ENCODE measurements at regions not wholly inside any gene's neighbourhood (a gene's known extent, or its start where the extent isn't known, plus 50 kb on each side); places are given as distances from the start of the nearest gene placed in this dataset.

DNA sequence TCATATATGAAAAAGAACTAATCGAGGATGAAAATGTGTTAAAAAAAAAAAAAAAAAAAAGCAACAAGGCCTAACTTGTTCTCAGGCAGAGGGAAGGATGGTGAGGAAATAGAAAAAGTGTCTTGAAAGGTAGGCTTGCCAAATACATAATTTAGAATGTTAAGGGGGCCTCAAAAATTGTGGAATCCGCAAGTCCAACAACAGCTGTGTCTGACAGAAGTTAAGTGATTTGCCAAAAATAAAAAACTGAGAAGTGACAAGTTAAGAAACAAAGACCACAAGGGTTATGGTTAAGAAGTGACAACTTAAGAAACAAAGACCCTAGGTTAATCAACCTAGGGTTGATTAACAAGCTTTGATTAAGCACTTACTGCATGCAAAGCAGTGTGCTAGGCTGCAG is 110.6 kb downstream of the P2RY1 start:
- intact Hi-C loops (cut with micrococcal nuclease) = no loop called here

DNA sequence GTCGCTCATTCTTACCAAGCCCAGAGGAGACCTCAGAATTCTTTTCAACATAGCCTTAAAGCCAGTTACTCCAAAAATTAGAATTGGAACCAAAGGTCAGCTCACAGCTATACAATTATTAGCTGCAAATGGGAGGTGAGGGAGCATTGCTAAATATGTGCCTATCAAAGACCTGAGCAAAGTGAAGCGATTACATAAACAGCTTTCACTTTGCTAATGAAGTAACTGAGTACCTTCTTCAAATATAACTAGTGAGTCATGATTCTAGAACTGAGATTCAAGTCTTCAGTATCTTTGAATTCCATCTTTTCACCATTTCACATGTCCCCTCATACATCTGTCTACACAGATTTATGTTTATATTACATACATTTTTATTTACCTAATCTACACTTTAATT is 122.6 kb downstream of the P2RY1 start:
- intact Hi-C loops (cut with micrococcal nuclease) = no loop called here

DNA sequence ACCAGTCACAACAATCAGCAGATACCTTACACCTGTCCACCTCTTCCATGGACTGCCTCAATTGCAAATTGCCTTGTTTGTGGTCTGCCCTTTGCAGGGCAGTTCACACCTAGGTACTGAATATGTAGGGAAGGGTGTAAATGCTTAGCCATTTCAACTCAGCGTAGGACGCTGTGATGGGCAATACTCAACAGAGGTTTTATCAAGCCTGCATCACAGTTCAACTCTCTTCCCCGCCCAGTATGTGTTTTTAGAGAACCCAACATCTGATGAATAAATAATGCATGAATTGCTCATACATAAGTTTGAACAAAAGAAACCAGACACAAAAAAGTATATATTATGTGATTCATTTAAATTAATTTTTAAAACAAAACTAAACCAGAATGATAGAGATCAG is 124.4 kb downstream of the P2RY1 start:
- intact Hi-C loops (cut with micrococcal nuclease) = no loop called here

DNA sequence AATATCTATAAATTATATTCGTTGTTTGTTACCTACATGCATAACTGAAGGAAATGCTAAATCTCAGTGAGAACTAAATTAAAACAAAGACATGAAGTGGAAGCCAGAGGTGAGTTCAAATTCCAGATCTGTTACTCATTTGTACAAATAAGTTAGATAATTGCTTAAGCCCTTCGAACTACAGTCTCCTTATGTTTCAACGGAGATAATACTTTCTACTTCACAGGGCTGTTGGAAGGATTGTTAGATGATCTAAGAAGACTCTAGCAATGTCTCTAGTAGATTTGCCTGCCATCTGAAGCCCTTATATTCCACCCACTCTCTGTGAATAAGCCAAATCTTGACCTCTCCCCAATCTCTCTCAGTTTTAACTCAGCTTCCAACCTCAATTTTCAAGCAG is 125.8 kb downstream of the P2RY1 start:
- intact Hi-C loops (cut with micrococcal nuclease) = no loop called here

DNA sequence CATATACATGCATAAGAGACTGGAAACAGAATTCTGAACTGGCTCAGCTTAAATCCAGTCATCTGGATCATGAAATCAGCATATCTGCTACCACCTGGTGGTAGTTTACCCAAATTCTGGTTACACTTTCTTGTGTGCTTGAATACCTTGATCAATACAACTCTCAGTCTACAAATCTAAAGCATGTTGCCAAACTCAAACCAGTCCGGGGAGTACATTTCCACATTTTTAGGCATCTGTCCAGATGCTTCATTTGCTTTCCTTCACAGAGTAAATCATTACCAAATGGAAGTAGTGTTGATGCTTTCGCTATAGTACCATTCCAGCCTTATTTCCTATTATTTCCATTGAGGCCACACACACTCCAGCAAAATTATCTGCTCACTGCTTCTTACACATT is 126.4 kb downstream of the P2RY1 start:
- intact Hi-C loops (cut with micrococcal nuclease) = no loop called here

DNA sequence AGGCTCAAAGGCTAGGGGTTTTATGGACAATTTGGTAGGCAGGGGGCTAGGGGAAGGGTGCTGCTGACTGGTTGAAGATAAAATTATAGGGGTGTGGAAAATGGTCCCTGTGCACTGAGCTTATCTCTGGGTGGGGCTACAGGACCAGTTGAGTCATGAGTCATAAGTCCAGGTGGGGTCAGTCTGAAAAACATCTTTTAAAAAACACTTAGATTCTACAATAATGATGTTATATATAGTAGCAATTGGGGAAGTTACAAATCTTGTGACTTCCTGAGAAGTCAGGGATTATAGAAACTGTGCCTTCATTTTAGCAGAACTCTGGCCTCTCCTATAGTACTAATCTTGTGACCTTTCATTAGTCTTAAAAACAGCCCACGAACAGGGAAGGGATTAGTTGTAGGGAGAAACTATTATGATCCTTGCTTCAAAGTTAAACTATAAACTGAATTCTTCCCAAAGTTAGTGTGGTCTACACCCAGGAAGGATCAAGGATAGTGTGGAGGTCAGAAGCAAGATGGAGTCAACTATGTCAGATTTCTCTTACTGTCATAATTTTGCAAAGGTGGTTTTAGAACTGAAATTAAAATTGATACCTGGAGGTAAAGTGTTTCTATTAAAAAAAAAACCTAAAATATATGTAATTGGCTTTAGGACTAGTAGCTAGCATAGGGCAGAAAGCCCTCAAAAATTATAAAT is 130.1 kb downstream of the P2RY1 start:
- intact Hi-C loops (cut with micrococcal nuclease) = no loop called here

DNA sequence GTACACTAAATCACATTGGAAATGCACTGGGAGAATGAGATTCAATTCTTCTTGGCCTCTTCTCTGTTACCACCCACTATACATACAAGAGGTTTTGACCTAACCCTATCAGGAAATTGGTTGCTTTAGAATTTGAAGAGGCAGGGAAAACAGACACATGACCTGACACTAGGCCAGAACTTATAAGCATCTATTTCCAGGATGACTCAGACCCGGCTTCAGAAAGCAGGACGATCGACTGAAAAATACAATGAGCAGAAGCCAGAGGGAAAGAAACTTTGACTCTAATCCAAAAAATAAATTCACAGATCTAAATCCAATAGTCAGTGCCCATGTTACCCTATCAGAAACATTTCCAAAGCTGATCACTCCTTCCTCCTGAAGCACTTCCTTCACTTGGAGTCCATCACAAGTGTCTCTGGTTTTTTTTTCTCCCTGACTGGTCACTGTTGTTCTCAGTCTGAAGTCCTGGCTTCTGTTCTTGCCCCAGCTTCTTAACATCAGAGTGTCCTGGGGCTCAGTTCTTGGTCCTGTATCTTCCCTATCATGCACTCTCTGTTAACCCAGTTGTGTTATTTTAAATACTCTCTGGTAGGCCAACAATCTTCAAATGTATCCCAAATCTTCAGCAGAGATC is 133.6 kb downstream of the P2RY1 start:
- intact Hi-C loops (cut with micrococcal nuclease) = no loop called here

DNA sequence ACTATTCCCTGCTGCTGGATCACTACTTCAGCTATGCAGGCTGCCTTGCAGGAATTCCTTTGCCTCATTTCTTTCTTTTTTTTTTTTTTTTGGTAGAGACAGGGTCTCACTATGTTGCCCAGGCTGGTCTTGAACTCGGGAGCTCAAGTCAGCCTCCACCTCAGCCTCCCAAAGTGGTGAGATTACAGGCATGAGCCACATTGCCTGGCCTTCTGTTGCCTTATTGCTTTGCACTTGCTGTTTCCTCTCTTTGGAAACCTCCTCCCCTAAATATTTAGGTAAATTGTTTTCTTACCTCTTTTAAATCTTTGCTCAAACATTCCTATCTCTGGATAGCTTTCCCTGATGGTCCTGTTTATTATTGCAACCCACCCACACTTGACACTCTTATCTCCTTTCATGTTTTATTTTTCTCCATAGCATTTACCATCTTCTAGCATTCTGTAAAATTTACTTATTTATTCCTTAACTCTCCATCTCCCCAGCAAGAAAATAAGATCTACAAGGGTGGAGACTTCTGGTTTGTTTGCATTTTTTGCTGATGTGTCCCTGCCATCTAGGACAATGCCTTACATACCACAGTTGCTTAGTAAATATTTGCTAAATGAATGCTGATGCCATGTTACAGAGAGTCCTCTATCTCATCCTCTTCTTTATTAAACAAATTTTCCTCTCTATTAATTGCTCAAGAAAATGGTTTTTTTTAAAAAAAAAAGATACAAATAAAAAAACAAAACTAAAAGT is 134.8 kb downstream of the P2RY1 start:
- intact Hi-C loops (cut with micrococcal nuclease) = no loop called here

DNA sequence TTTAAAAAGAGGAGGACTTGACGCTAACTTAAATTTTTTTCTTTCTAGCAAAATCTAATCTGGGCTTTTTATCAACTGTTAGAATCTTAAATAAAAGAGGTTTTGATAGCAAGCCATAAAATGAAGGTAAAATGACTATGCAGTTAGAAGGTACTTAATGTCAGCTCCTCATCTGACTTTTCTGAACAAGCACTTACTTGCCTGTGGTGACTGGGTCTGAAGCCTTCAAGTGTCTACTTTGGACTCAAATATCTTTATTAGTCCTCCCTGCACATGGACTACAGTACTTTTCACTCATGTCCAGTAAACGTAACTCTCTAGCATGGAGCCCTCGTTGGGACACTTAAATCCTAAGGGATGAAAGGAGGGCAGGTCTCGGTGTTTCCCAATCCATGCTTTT is 135.9 kb downstream of the P2RY1 start:
- intact Hi-C loops (cut with micrococcal nuclease) = no loop called here

DNA sequence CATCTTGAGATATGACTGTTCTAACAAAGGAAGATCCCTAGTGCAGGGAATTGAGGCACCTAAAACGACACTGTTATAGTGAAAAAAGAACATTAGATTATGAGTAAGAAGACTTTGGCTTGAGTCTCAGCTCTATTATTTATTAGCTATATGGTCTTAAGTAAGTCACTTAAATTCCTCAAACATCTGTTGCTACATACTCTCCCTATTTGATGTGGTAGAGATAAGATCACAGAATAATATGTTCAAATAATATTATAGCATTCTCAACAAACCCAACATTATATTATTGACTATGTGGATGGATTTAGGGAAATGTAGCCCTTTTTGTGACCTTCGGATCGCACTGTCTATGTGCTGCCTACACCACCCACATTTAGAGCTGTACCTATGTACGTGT is 136.9 kb downstream of the P2RY1 start:
- intact Hi-C loops (cut with micrococcal nuclease) = no loop called here

DNA sequence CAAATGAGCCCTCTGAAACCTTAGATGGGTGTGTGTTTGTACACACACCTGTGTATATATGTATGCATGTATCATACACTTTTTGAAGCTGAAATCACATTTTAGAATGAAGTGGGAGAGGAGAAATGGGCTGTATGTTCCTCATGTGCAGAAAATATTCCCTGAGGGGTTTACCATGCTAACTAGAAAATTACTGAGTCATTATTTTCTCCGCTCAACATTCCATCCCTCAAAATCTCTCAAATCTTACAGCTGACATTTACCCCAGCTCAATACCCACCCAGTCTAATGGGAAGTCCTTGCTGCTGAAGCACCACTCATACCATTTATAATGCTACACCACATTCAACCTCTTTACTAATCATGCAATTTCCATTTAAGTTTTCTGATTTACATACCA is 138.6 kb downstream of the P2RY1 start:
- intact Hi-C loops (cut with micrococcal nuclease) = no loop called here

DNA sequence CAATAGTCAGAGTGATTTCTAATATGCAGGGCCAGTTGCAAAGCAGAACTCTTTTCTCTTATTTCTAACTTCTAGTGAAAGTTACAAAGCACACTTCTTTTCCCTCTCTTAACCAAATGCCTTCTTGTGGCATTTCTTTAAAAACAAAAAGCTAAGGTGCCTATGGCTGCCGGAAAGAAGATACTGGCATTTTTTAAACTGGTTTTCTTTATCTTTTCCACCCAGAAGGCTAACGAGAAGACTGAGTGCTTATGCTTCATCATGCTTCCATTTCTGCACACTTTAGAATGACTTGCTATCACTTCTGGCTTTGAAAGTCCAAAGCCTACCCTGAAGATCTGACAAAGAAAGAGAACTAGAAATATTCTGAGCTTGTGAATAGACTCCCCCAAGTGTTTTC is 141.3 kb downstream of the P2RY1 start:
- intact Hi-C loops (cut with micrococcal nuclease) = no loop called here

DNA sequence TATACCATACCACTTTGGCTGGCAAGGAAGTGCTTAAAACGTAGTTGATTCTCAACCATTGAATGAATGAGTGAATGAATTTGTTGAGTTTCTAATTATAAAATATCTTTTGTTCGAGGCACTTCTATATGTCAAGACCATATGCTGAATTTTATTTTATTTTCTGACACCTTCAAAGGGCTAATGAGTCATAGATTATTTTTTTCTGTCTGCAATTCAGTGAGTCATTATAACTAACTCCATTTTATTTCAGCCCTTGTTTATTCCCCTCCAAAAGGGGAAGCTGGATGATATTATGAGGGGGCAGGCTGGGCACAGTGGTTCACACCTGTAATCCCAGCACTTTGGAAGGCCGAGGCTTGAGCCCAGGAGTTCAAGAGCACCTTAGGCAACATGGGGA is 142.4 kb downstream of the P2RY1 start:
- intact Hi-C loops (cut with micrococcal nuclease) = no loop called here

DNA sequence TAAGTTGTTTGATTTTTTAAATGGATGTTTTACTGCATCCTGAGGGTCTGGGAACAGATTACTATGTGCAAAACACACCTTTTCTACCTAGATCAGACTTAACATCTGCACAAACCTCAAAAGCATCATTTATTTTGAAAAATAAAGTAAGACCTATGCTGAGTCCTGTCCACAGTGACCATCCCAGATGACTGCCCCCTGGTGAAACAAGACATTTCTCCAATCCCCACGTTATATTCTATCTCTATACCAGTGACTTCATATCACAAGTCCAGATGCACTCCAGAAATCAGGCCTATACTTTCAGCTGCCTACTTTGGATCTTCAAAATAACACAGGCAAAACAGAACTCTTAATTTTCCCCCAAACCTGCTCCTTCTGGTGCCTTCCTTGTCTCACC is 143.2 kb downstream of the P2RY1 start:
- intact Hi-C loops (cut with micrococcal nuclease) = no loop called here

DNA sequence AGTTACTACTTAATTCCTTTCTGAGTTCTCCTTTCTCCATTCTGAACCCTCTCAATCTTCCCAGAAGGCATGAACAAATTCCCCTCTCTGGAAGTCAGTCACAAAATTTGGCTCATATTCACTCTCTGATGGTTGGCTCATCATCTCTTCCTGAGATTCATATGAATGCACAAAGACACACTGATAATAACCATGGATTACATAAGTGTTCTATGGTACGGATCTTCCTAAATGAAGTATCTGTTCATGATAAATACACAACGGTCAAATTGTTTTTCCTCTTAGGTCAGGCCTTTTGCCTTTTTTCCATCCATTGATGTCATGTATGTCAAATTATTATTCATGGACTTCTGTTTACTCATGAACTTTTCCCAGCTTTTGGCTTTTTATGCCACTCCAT is 162.6 kb downstream of the P2RY1 start:
- intact Hi-C loops (cut with micrococcal nuclease) = no loop called here

DNA sequence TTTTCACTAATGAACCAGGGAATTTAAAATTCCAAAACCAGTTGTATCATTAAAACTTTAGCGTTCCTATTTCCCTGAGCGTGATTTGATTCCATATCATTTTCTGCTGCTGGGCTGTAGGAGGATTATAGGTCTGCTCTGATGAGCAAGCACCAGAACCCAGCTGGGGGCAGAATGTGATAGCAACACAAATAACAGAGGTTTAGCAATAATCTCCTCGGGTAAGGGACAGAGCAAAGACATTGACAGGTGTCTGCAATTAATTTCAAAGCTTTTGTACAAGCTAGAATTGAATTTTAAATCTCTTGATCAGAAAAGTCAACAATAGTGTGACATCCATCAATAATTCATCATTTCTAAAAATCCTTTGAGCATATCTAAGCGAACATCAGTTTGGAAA is 163.4 kb upstream of the RAP2B start:
- intact Hi-C loops (cut with micrococcal nuclease) = no loop called here

DNA sequence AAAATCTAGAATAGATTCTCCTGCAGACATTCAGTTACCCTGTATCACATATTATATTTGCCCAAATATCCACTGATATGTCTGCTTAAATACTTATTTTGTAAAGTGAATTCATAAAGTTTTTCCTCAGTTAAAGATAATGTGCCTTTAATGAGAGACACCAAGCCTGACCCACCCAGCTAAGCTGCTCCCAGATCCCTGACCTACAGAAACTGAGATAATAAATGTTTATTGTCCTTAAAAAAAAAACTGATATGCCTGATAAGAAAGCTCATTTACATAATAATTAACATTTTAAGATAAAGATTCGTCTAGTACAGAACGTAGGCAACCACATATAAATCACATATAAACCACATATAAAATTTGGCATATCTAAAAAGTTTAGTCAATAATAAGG is 161.7 kb upstream of the RAP2B start:
- intact Hi-C loops (cut with micrococcal nuclease) = no loop called here

DNA sequence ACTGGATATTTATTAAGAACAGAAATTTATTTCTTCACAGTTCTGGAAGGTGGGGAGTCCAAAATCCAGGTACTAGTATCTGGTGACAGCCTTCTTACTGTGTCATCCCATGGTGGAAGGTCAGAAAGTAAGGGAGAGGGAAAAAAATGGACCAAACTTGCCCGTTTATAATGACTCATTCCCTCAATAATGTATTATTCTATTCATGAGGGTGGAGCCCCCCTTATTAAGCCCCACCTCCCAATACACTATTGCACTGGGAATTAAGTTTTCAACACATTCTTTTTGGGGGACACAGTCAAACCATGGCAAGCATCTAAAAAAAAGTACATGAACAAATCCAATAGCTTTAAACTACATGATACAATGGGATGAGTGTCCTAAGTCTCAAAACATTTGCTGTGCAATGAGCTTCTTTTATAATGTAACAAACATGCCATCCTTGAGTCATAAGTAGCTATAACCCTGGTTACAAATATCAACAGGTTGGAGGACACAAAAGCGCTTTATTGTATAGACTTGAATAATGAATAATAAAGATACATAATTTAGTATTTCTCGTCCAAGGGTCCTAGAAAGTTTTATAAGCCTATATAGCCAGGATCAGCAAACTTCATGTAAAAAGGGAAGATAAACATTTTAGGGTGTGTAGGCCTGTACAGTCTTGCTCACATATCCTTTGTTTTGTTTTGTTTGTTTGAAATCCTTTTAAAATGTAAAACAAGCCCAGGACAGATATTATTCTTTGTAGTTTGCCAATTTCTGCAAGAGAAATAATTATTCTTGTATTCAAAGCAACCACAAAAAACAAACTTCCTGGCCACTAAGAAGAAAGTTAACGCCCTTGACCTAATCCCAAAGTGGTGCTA is 160.6 kb upstream of the RAP2B start:
- intact Hi-C loops (cut with micrococcal nuclease) = no loop called here

DNA sequence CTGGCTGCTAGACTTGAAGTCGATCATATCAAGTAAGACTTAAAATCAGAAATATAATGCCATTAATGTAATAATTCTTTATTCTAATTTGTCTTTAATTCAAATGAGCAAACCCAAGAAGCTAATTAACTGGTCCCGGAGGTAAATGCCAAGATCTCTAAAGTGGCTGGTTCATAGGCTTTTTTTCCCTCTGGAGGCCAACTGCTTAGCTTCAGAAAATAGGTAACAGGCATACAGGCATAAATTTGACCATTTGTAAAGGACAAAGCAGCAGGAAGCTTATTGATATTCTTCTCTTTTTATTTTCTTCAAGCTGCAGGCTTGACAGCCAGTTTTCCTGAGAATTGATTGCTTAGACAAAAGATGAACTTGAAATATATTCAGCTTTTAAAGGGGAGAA is 158.6 kb upstream of the RAP2B start:
- intact Hi-C loops (cut with micrococcal nuclease) = no loop called here

DNA sequence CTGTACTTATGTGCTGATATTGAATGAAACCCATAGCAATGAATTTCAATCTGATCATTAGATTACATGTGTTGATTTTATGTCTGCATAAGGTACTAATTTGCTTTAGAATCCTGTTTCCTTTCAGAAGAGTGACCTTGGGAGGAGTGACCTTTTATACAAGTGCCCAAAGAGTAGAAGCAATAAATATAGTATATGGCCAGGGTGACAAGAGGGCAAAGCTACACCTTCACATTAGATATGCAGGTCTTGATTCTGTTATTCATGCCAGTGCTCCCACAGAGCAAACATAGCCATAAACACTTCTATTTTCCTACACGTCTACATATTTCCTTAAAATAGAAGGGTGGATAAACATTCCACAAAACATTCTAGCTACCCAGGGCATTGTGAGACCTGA is 158.2 kb upstream of the RAP2B start:
- intact Hi-C loops (cut with micrococcal nuclease) = no loop called here

DNA sequence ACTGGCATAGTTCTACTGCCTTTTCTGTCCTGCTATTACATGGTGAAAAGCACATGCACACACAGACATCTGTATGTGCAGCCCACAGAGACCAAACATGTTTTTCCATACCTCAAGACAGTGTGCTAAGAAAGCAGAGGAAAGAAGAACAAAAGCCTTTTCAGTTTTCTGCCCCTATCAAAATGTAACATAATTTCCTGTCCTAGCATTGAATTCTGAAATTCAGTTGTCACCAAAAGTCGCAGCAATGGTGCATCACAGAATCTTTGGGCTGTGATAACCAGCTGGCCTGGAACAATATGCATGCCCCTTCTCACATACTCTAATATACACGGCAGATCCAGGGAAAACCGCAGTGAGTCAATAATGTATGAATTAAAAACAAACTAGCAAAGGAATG is 153.8 kb upstream of the RAP2B start:
- intact Hi-C loops (cut with micrococcal nuclease) = no loop called here

DNA sequence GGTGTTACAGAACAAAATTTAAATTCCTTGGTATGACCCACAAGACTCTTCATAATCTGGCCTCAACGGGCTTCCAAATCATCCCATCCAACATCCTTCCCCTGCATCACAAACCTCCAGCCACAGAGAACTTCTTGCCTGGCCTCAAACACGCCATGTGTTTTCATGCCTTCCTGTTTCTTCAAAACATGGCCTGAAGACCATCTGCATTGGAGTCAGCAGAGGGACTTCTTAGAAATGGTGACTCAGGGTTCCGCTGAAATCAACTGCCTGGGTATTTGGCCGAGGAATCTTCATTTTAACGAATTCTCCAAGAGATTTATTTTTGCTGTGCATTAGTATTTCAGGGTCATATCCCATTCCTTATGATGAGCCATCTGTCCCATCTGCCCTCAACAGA is 138.1 kb upstream of the RAP2B start:
- intact Hi-C loops (cut with micrococcal nuclease) = no loop called here

All from T-helper 1 cell treated with Interleukin-12 subunit alpha and Interleukin-12 subunit beta and Interleukin-4 antibody, amounts not matched to agents 30 ng/mL and 1 ng/mL, for 36 hours (primary cell).